ENCODE measurements at regions not wholly inside any gene's neighbourhood (a gene's known extent, or its start where the extent isn't known, plus 50 kb on each side); places are given as distances from the start of the nearest gene placed in this dataset.
"Not testable (repeated sequence)": the region's sequence is repeated elsewhere in the genome, so short reads cannot be mapped to it uniquely, and the experiment has no call there.

- no peak for DNase-seq
Observed at GRCh38 chr6:19336579-19336978, 500.6 kb upstream of the ID4 start.

- DNase-seq: no peak
Observed at GRCh38 chr6:19337101-19337500, 500.1 kb upstream of the ID4 start.

- no peak for DNase-seq
Observed at GRCh38 chr6:19342616-19343015, 494.6 kb upstream of the ID4 start.

- DNase-seq: no peak
Observed at GRCh38 chr6:19349429-19349828, 487.7 kb upstream of the ID4 start.

GRCh38 chr6:19354181-19354580 is 483.0 kb upstream of the ID4 start:
- DNase-seq: no peak

GRCh38 chr6:19356692-19357091 is 480.5 kb upstream of the ID4 start:
- no peak for DNase-seq

- DNase-seq: no peak
Observed at GRCh38 chr6:19362396-19362795, 474.8 kb upstream of the ID4 start.

GRCh38 chr6:19368511-19368910 is 468.7 kb upstream of the ID4 start:
- no peak for DNase-seq

- no peak for DNase-seq
Observed at GRCh38 chr6:19369785-19370184, 467.4 kb upstream of the ID4 start.

GRCh38 chr6:19370831-19371230 is 466.3 kb upstream of the ID4 start:
- DNase-seq: no peak

- DNase-seq: no peak
Observed at GRCh38 chr6:19375613-19376012, 461.6 kb upstream of the ID4 start.

GRCh38 chr6:19377722-19378121 is 459.4 kb upstream of the ID4 start:
- no peak for DNase-seq

GRCh38 chr6:19380293-19380692 is 456.9 kb upstream of the ID4 start:
- DNase-seq: no peak

- DNase-seq: no peak
Observed at GRCh38 chr6:19382676-19383075, 454.5 kb upstream of the ID4 start.

- DNase-seq: no peak
Observed at GRCh38 chr6:19391926-19392325, 445.2 kb upstream of the ID4 start.

- no peak for DNase-seq
Observed at GRCh38 chr6:19394051-19394450, 443.1 kb upstream of the ID4 start.

GRCh38 chr6:19394687-19395086 is 442.5 kb upstream of the ID4 start:
- DNase-seq: no peak

GRCh38 chr6:19395316-19395715 is 441.9 kb upstream of the ID4 start:
- DNase-seq: no peak

GRCh38 chr6:19399406-19399805 is 437.8 kb upstream of the ID4 start:
- no peak for DNase-seq

GRCh38 chr6:19404884-19405283 is 432.3 kb upstream of the ID4 start:
- DNase-seq: not testable (repeated sequence)

GRCh38 chr6:19408331-19408730 is 428.8 kb upstream of the ID4 start:
- DNase-seq: no peak

GRCh38 chr6:19410481-19410880 is 426.7 kb upstream of the ID4 start:
- no peak for DNase-seq

GRCh38 chr6:19413323-19413722 is 423.8 kb upstream of the ID4 start:
- no peak for DNase-seq

GRCh38 chr6:19415605-19416326 is 421.4 kb upstream of the ID4 start:
- DNase-seq: no peak

GRCh38 chr6:19416811-19417210 is 420.4 kb upstream of the ID4 start:
- DNase-seq: no peak

All from T-helper 1 cell (primary cell).